ENCODE measurements at regions not wholly inside any gene's neighbourhood (a gene's known extent, or its start where the extent isn't known, plus 50 kb on each side); places are given as distances from the start of the nearest gene placed in this dataset.

DNA sequence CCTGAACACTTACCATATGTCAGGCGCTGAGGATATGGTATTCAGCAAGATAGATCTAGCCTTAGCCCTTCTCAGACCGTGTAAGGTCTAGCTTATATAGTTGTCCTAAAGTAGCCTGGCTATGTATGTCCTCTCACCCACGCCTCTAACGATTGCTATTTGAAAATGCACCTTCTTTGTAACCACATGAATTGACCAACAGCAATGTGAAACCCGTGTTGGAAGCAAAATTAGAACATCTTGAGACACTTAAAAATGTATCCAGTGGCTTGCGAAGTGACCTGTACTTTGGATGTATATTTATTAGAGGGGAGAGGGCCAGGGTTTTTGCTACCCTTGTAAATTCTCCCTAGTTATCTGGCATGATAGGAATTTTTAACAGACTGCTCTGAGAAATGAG lies 860.0 kb upstream of the ZEB2 start:
- TF ChIP-seq, protein P1, sequence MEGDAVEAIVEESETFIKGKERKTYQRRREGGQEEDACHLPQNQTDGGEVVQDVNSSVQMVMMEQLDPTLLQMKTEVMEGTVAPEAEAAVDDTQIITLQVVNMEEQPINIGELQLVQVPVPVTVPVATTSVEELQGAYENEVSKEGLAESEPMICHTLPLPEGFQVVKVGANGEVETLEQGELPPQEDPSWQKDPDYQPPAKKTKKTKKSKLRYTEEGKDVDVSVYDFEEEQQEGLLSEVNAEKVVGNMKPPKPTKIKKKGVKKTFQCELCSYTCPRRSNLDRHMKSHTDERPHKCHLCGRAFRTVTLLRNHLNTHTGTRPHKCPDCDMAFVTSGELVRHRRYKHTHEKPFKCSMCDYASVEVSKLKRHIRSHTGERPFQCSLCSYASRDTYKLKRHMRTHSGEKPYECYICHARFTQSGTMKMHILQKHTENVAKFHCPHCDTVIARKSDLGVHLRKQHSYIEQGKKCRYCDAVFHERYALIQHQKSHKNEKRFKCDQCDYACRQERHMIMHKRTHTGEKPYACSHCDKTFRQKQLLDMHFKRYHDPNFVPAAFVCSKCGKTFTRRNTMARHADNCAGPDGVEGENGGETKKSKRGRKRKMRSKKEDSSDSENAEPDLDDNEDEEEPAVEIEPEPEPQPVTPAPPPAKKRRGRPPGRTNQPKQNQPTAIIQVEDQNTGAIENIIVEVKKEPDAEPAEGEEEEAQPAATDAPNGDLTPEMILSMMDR (conservative IDR thresholded peaks at IDR 0.05; ENCODE audit: low read depth, low read length), result no peak
- TF ChIP-seq EZH2 (IDR thresholded peaks at IDR 0.05; ENCODE audit: low read length, unreplicated experiment) (no peak), EZH2phosphoT487 (IDR thresholded peaks at IDR 0.05; ENCODE audit: borderline replicate concordance, low read length) (no peak)

Measured in PC-3 (cell line).